NCI-H1092 (cell line): ENCODE measurements at regions not wholly inside any gene's neighbourhood (a gene's known extent, or its start where the extent isn't known, plus 50 kb on each side); places are given as distances from the start of the nearest gene placed in this dataset.

Experiments
- DNase-seq: peaks from one replicate; lab custom pipeline; 2025; lab: John Stamatoyannopoulos, UW

- DNase-seq: no peak
Observed at GRCh38 chr6:137690034-137690433, 177.0 kb upstream of the TNFAIP3 start.

DNA sequence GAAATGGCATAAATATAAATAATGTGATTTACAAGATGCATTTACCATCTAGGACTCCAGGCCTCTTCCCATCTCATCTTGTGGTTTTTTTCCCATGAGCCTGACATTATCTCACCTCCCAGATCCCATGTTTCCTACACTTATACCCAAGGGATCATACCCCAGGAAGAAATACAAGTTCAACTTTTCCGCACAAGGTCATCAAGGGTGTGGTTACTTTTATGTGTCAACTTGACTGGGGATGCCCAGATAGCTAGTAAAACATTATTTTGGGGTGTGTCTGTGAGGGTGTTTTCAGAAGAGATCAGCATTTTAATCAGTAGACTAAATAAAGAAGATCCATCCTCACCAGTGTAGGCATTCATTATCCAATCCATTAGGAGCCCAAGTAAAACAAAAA lies 176.3 kb upstream of the TNFAIP3 start:
- no peak for DNase-seq

GRCh38 chr6:137692308-137692707 lies 174.8 kb upstream of the TNFAIP3 start:
- DNase-seq: no peak

- DNase-seq: no peak
Observed at GRCh38 chr6:137692806-137693205, 174.3 kb upstream of the TNFAIP3 start.

- DNase-seq: no peak
Observed at GRCh38 chr6:137693711-137694110, 173.3 kb upstream of the TNFAIP3 start.

DNA sequence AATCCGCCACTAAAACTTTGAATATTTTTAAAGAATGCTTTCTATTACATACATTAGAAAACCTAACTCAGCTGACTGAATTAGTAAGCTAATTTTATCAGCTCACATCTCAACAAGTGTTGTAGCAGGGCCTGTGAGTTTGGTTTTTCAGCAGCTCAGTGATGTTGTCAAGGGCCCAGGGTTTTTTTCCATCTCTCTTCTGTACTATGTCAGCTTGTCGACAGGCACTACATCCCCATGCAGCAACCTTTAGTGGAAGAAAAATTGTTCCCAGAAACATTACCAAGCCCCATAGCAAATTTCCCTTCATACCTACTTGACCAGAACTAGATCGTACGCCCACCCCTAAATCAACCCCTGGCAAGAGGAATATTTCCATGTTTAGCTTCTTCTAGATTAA lies 170.3 kb upstream of the TNFAIP3 start:
- no peak for DNase-seq

- DNase-seq: no peak
Observed at GRCh38 chr6:137697267-137697938, 169.7 kb upstream of the TNFAIP3 start.

DNA sequence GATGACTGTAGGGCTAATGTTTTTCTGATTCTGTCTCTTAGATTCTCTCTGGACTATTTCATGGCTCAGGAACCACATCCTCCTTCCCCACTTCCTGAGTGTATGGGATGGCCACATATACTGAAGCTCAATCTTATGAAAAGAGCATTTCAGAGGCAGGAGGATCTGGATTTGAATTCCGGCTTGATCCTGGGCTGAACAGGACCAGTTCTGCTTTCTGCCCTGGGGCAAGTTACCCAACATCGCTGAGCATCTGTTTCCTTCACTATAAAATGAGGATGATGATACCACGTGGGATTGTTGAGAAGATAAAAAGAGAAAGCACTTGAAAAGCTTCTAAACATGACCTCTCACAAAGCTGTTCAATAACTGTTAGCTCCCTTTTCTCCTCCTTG lies 168.4 kb upstream of the TNFAIP3 start:
- DNase-seq: no peak

DNA sequence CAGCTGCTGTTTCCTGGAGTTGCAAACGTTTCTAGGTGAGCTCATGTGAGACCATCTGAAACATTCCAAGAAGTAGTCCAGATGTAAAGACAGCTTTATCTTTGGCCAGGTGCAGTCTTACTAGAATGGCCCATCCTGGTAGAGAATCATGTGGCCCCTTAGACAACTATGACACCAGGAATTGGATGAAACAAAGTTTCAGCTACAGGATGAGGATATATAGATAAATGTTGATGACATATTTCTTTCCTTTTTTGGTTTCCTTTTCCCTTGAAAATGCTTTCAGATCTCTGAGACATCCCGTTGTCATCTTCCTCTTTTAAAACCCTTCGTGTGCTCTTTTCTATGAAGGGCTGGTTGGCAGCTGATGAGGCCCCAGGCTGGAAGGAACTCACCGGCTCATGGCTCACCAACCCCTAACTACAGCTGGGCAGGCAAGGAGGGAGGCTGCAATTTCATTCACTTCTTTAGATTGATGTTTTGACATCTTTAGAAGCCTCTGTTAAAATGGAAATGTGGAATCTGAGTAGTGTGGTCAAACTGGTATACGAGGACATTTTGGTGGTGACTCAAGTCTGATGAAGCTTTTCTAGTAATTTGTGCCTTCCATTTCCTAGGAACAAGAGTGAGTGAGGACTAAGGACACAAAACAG lies 167.9 kb upstream of the TNFAIP3 start:
- no peak for DNase-seq

- no peak for DNase-seq
Observed at GRCh38 chr6:137700161-137700560, 166.9 kb upstream of the TNFAIP3 start.

DNA sequence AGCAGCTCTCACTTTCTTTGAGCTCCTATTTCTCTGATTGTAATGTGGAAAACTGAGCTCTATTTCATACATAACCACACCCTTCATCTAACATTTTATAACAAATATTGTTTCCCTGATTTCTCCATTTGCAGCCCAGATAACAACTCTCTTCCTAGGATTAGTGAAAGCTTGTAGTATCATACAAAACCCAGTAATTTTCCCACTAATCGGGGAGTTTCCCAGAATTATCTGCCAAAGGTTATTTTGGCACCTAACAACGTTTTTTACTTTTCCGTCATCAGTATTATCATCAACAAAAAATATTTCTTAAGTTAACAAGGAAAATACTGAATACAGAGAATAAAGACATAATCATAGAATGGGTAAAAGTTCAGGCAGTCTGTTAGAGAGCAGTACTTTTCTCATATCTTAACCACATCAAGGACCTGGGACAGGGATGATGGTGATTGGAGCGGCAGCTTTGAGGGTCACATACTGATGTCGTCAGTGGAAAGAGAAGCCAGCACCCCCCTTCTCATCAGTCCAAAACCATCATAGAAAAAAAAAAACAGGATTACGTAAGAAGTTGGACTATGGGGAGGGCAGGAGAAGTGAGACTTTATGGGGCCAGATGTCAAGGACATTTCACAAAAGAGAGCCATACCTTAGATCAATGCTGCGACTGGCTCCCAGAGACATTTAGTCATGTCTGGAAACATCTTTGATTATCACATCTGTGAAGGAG lies 166.1 kb upstream of the TNFAIP3 start:
- no peak for DNase-seq

- DNase-seq: no peak
Observed at GRCh38 chr6:137701942-137702341, 165.1 kb upstream of the TNFAIP3 start.

GRCh38 chr6:137702791-137703424 lies 164.2 kb upstream of the TNFAIP3 start:
- DNase-seq: no peak

DNA sequence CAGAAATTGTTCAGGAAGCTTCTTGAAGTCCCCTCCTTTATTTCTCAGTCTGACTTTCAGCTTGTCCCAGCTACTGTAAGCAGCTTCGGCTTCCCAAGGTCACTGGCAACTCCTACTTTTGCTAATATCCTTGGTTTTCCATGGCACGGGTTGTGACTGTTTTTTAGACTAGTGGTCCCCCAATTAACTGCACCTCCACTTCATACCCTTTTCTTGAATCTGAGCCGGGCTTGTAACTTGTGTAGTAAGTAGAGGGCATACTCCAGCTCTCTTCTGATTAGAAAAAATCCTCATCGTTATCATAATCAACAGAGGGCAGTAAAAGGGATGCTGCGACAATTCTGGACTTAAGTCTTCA lies 162.3 kb upstream of the TNFAIP3 start:
- no peak for DNase-seq

GRCh38 chr6:137705160-137706082 lies 161.6 kb upstream of the TNFAIP3 start:
- no peak for DNase-seq

GRCh38 chr6:137706083-137706750 lies 160.8 kb upstream of the TNFAIP3 start:
- no peak for DNase-seq

DNA sequence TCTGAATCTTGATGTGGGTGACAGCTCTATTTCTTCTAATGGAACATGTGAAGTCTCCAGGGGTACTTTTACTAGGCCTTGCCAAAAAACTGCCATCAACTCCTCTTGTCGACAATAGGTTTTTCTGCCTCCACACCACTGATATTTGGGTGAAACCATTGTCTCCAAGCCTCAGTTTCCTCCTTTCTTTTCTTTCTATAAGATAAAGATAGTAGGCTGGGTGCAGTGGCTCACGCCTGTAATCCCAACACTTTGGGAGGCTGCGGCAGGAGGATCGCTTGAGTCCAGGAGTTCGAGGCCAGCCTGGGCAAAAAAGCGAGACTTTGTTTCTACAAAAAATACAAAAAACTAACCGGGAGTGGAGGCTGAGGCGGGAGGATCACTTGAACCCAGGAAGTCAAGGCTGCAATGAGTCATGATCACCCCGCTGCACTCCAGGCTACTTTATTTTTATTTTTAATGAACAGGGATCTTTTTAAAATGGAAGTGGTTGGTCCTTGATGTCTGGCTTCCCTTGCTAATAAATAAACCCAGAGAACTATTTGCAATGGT lies 159.9 kb upstream of the TNFAIP3 start:
- no peak for DNase-seq

GRCh38 chr6:137707590-137708360 lies 159.3 kb upstream of the TNFAIP3 start:
- DNase-seq: peak; percentile 25

GRCh38 chr6:137708481-137708880 lies 158.6 kb upstream of the TNFAIP3 start:
- DNase-seq: no peak
